Motor neuron (in vitro differentiated cells): ENCODE measurements at regions not wholly inside any gene's neighbourhood (a gene's known extent, or its start where the extent isn't known, plus 50 kb on each side); places are given as distances from the start of the nearest gene placed in this dataset.

Source experiments
- ATAC-seq, 8 experiments: fragments of 200-7000 bp; cut with Tn5 transposase; replicated peaks in 6 of 8; 2 replicates each; pipeline ENCODE4 v1.8.0; 2021; ENCODE audit warnings: mild to moderate bottlenecking in 8 of 8, moderate library complexity in 8 of 8
- H3K27ac ChIP-seq, 2 donors: fragments of 250-450 bp; sonication (Bioruptor Pico); 2 replicates each; pipeline ENCODE4 v1.9.0; 2021; ENCODE audit warnings: antibody characterized with exemption in 2 of 2, mild to moderate bottlenecking in 2 of 2, moderate library complexity in 1 of 2
- H3K4me1 ChIP-seq, 2 donors: fragments of 250-450 bp; sonication (Bioruptor Pico); replicated peaks in 1 of 2; 2 replicates each; pipeline ENCODE4 v1.6.1; 2021; ENCODE audit warnings: antibody characterized with exemption in 2 of 2, mild to moderate bottlenecking in 2 of 2, moderate library complexity in 1 of 2
- H3K4me3 ChIP-seq, 5 donors: fragments of 250-450 bp; sonication (Bioruptor Pico); 2 replicates each; pipeline ENCODE4 v1.9.0; 2021; ENCODE audit warnings: antibody characterized with exemption in 5 of 5, mild to moderate bottlenecking in 5 of 5, moderate library complexity in 4 of 5
- WGBS, 10 experiments: fragments of 450-650 bp; shearing (Covaris generic); methylation state at CpG; one replicate each; pipeline ENCODE4 v1.0.0; 2022; 5-methylcytosine and 5-hydroxymethylcytosine counted together
- in situ Hi-C, 9 experiments: fragments of 400-800 bp; cut with MboI; loops; one replicate each; pipeline ENCODE4 v1.15.0; 2021; ENCODE audit warnings: low sequenced_read_pairs in 9 of 9, low pct_unique_long_range_greater_than_20kb in 2 of 9; ENCODE audit not compliant: unreplicated experiment in 9 of 9

GRCh38 chr11:19661827-19662226 lies 50.8 kb upstream of the NAV2 start:
- in situ Hi-C loops: no loop called here
- H3K4me1 ChIP-seq: peaks cover 0 to 10% of the 10 kb centered on the region in 2 donors
- no peak for ATAC-seq
- no peak overlapping the region for H3K4me3 ChIP-seq
- no peak overlapping the region for H3K27ac ChIP-seq

- in situ Hi-C loops: no loop called here
- Histone ChIP-seq H3K4me3 (no peak overlapping the region), H3K4me1 (peaks cover 0 to 2% of the 10 kb centered on the region in 2 donors), H3K27ac (no peak overlapping the region)
- 0 to 86% (median 55%) methylated on average over 1 to 5 of the region's 5 CpGs; no CpG with 5 or more reads in 2 of the 10 experiments for WGBS, 10 experiments
- peak in 5 of 8 experiments; percentile 36 to 89 (median 74) for ATAC-seq
These were observed 52.6 kb upstream of the NAV2 start for GRCh38 chr11:19660076-19660475.

GRCh38 chr11:19659529-19659928 lies 53.1 kb upstream of the NAV2 start:
- Histone ChIP-seq H3K27ac (no peak overlapping the region), H3K4me1 (no peaks in the 10 kb centered on the region), H3K4me3 (no peak overlapping the region)
- ATAC-seq: no peak
- in situ Hi-C loops: no loop called here

- Histone ChIP-seq H3K4me3 (no peak overlapping the region), H3K27ac (no peak overlapping the region), H3K4me1 (no peaks in the 10 kb centered on the region)
- in situ Hi-C loops: no loop called here
- no peak for ATAC-seq
- 19 to 75% (median 43%) methylated on average over 1 to 2 of the region's 2 CpGs; no CpG with 5 or more reads in 7 of the 10 experiments for WGBS, 10 experiments
These were observed 54.3 kb upstream of the NAV2 start for GRCh38 chr11:19658344-19658743.

GRCh38 chr11:19656140-19656541 lies 56.5 kb upstream of the NAV2 start:
- ATAC-seq: no peak
- 80 to 100% (median 80%) methylated on average over 1 to 3 of the region's 4 CpGs; no CpG with 5 or more reads in 5 of the 10 experiments for WGBS, 10 experiments
- Histone ChIP-seq H3K4me3 (no peak overlapping the region), H3K27ac (no peak overlapping the region), H3K4me1 (peaks cover 3 to 15% of the 10 kb centered on the region in 2 donors)
- in situ Hi-C loops: no loop called here

DNA sequence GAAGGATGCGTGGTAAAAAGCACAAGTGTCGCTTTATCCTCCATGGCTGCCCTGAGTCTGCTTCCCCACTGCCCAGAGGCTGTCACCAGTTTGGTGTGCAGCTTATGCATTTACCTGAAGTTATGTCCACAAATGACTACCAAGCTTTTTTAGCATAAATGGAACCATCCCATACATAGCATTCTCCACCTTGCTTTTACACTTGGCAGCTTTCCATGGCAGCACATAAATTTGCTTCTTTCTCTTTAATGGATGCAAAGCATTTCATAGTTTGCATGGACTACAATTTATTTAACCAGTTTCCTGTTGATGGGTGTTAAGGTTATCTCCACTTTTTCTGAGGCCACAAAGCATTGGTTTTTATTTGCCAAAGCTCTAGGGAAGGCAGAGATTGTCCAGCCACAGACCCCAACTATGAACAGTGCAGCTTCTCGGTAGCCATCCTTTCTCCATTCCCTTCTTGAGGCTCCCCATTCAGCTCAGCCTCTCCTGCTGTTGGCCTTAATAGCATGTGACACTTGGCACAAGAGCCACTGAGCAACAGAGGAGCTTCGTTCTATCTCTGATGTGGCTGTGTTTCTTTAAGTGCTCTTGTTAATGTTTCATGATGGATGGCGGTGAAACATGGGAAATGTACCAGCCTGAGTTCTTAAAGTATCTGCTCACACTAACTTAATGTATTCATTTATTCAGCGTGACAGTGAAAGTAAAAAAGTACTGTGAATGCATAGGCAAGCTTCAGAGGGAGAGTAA lies 59.8 kb upstream of the NAV2 start:
- 38 to 100% (median 76%) methylated on average over 1 to 4 of the region's 6 CpGs; no CpG with 5 or more reads in 2 of the 10 experiments for WGBS, 10 experiments
- H3K4me1 ChIP-seq: peaks cover 5 to 15% of the 10 kb centered on the region in 2 donors
- ATAC-seq: peak in 5 of 8 experiments; percentile 48 to 78 (median 73)
- H3K4me3 ChIP-seq: no peak overlapping the region
- H3K27ac ChIP-seq: peak overlapping the region in 1 of 2 donors; percentile 66
- in situ Hi-C loops: no loop called here

DNA sequence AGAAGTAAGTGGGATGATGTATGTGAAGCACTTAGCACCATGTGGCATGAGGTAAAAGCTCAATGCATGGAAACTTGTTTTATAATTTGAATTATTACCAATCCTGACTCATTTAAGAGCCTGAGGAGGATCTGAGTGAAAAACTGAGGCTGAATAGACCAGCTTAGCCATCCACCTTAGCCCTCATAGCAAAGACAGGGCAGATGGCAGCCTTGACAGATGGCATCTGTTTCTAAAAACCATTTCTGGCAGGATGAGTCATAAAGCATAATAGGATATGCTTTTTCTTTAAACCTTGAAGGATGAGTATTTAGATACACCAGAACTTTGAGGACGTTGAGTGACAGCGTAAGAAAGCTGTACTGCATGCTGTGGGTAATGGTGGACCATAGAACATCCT lies 61.0 kb upstream of the NAV2 start:
- WGBS, 10 experiments: 67 to 100% (median 92%) methylated on average over 1 to 2 of the region's 2 CpGs; no CpG with 5 or more reads in 6 of the 10 experiments
- H3K4me3 ChIP-seq: no peak overlapping the region
- H3K27ac ChIP-seq: no peak overlapping the region
- in situ Hi-C loops: no loop called here
- peaks cover 5 to 15% of the 10 kb centered on the region in 2 donors for H3K4me1 ChIP-seq
- ATAC-seq: peak in 3 of 8 experiments; percentile 27 to 68 (median 46)

GRCh38 chr11:19651028-19651427 lies 61.6 kb upstream of the NAV2 start:
- ATAC-seq: no peak

GRCh38 chr11:19650467-19650866 lies 62.2 kb upstream of the NAV2 start:
- peaks cover 5 to 15% of the 10 kb centered on the region in 2 donors for H3K4me1 ChIP-seq
- H3K27ac ChIP-seq: no peak overlapping the region
- ATAC-seq: no peak
- no peak overlapping the region for H3K4me3 ChIP-seq
- 0 to 81% (median 49%) methylated on average over 2 to 3 of the region's 3 CpGs; no CpG with 5 or more reads in 2 of the 10 experiments for WGBS, 10 experiments
- in situ Hi-C loops: no loop called here

More at GRCh38 chr11:19651028-19651427, 61.6 kb upstream of the NAV2 start:
- in situ Hi-C loops: no loop called here
- H3K4me1 ChIP-seq: peaks cover 5 to 15% of the 10 kb centered on the region in 2 donors
- H3K27ac ChIP-seq: no peak overlapping the region
- WGBS, 10 experiments: 79 to 100% (median 97%) methylated on average over 1 to 2 of the region's 2 CpGs; no CpG with 5 or more reads in 4 of the 10 experiments
- no peak overlapping the region for H3K4me3 ChIP-seq

GRCh38 chr11:19649751-19650150 lies 62.9 kb upstream of the NAV2 start:
- ATAC-seq: no peak
- H3K27ac ChIP-seq: no peak overlapping the region
- H3K4me3 ChIP-seq: no peak overlapping the region
- in situ Hi-C loops: no loop called here
- WGBS, 10 experiments: 30 to 100% (median 83%) methylated on average over 1 to 4 of the region's 4 CpGs
- H3K4me1 ChIP-seq: peaks cover 5 to 15% of the 10 kb centered on the region in 2 donors

- WGBS, 10 experiments: 0 to 100% (median 81%) methylated on average over 1 to 3 of the region's 3 CpGs; no CpG with 5 or more reads in 1 of the 10 experiments
- H3K27ac ChIP-seq: no peak overlapping the region
- no peak for ATAC-seq
- peaks cover 5 to 15% of the 10 kb centered on the region in 2 donors for H3K4me1 ChIP-seq
- no peak overlapping the region for H3K4me3 ChIP-seq
- in situ Hi-C loops: no loop called here
These were observed 64.3 kb upstream of the NAV2 start for GRCh38 chr11:19648321-19648720.

GRCh38 chr11:19647816-19648215 lies 64.8 kb upstream of the NAV2 start:
- in situ Hi-C loops: no loop called here
- no peak overlapping the region for H3K27ac ChIP-seq
- WGBS, 10 experiments: 50 to 97% (median 74%) methylated on average over 2 to 3 of the region's 3 CpGs; no CpG with 5 or more reads in 2 of the 10 experiments
- H3K4me3 ChIP-seq: no peak overlapping the region
- no peak for ATAC-seq
- peaks cover 3 to 12% of the 10 kb centered on the region in 2 donors for H3K4me1 ChIP-seq

DNA sequence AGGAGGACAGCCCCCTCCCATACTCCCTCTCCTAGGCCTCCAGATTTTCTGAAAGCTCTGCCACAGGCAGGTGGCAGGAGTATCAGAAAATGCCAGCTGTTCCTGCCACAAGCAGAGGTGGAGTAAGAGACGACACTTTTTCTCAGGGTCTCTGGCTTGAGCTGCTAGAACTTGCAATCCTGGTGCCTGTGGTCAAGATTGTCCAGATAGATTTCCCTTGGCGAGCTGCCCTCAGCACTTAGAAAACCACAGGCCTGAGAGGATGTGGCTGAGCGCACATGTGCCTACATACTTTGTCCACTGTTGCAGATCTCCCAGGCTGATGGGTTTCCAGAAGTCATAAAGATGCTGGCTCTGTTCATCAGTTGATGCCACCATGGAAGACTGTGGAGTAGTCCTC lies 65.7 kb upstream of the NAV2 start:
- H3K4me1 ChIP-seq: peaks cover 2 to 6% of the 10 kb centered on the region in 2 donors
- no peak overlapping the region for H3K27ac ChIP-seq
- WGBS, 10 experiments: 90 to 100% (median 100%) methylated on average over 1 to 2 of the region's 3 CpGs; no CpG with 5 or more reads in 7 of the 10 experiments
- no peak overlapping the region for H3K4me3 ChIP-seq
- in situ Hi-C loops: no loop called here
- ATAC-seq: peak in 2 of 8 experiments; percentile 19 to 35

GRCh38 chr11:19646308-19646707 lies 66.3 kb upstream of the NAV2 start:
- no peak for ATAC-seq
- in situ Hi-C loops: no loop called here

More at GRCh38 chr11:19646308-19646707, 66.3 kb upstream of the NAV2 start:
- no peak overlapping the region for H3K4me3 ChIP-seq
- no peak overlapping the region for H3K27ac ChIP-seq
- WGBS, 10 experiments: 14 to 89% (median 69%) methylated on average over 1 of the region's 1 CpG; no CpG with 5 or more reads in 6 of the 10 experiments
- peaks cover under 1 to 2% of the 10 kb centered on the region in 2 donors for H3K4me1 ChIP-seq
